ENCODE measurements at regions not wholly inside any gene's neighbourhood (a gene's known extent, or its start where the extent isn't known, plus 50 kb on each side); places are given as distances from the start of the nearest gene placed in this dataset.
"Not testable (repeated sequence)": the region's sequence is repeated elsewhere in the genome, so short reads cannot be mapped to it uniquely, and the experiment has no call there.

GRCh38 chrX:149420566-149420965 lies 84.5 kb downstream of the IDS start:
- H3K4me3 Mint-ChIP-seq; H3K36me3 Mint-ChIP-seq (ENCODE audit: low read depth); H3K4me3 ChIP-seq (ENCODE audit: low read length); H3K27ac ChIP-seq (ENCODE audit: low read depth in 1 of 2, low read length in 2 of 2); H3K9me3 Mint-ChIP-seq; H3K36me3 ChIP-seq (ENCODE audit: insufficient read depth, low read length); H3K4me1 ChIP-seq (ENCODE audit: insufficient read depth, low read length); CTCF ChIA-PET; H3K27me3 ChIP-seq (ENCODE audit: control insufficient read depth in 1 of 2, insufficient read depth in 2 of 2, low read length in 2 of 2); ATAC-seq (ENCODE audit: poor library complexity); H3K27ac Mint-ChIP-seq; H3K27me3 Mint-ChIP-seq; intact Hi-C loops (cut with DNase I, micrococcal nuclease); H3K4me1 Mint-ChIP-seq (ENCODE audit: low read depth); POLR2A ChIA-PET; DNase-seq; H3K9me3 ChIP-seq (ENCODE audit: control insufficient read depth in 1 of 2, insufficient read depth in 1 of 2, low read length in 2 of 2): not testable (repeated sequence)

GRCh38 chrX:149398027-149398426 lies 107.1 kb downstream of the IDS start:
- CTCF ChIA-PET: no interaction called here
- POLR2A ChIA-PET: no interaction called here
- no peaks in the 10 kb centered on the region for H3K4me1 Mint-ChIP-seq (ENCODE audit: low read depth)

GRCh38 chrX:149392921-149393320 lies 112.2 kb downstream of the IDS start:
- Mint-ChIP-seq H3K4me3 (no peak overlapping the region), H3K27me3 (no peaks in the 10 kb centered on the region), H3K4me1 (ENCODE audit: low read depth) (no peaks in the 10 kb centered on the region), H3K36me3 (ENCODE audit: low read depth) (no peaks in the 10 kb centered on the region), H3K27ac (no peak overlapping the region), H3K9me3 (no peaks in the 10 kb centered on the region)
- H3K27me3 ChIP-seq (ENCODE audit: control insufficient read depth in 1 of 2, insufficient read depth in 2 of 2, low read length in 2 of 2): no peaks in the 10 kb centered on the region
- H3K4me1 ChIP-seq (ENCODE audit: insufficient read depth, low read length): no peaks in the 10 kb centered on the region
- H3K9me3 ChIP-seq (ENCODE audit: control insufficient read depth in 1 of 2, insufficient read depth in 1 of 2, low read length in 2 of 2): no peaks in the 10 kb centered on the region
- TF ChIP-seq CTCF (IDR thresholded peaks at IDR 0.05): no peak
- intact Hi-C loops (cut with DNase I, micrococcal nuclease): no loop called here
- DNase-seq: no peak
- H3K36me3 ChIP-seq (ENCODE audit: insufficient read depth, low read length): no peaks in the 10 kb centered on the region
- no peak overlapping the region for H3K4me3 ChIP-seq (ENCODE audit: low read length)
- ATAC-seq (ENCODE audit: poor library complexity): no peak
- CTCF ChIA-PET: no interaction called here
- H3K27ac ChIP-seq (ENCODE audit: low read depth in 1 of 2, low read length in 2 of 2): no peak overlapping the region
- POLR2A ChIA-PET: no interaction called here

More at GRCh38 chrX:149398027-149398426, 107.1 kb downstream of the IDS start:
- H3K9me3 Mint-ChIP-seq: no peaks in the 10 kb centered on the region
- no peaks in the 10 kb centered on the region for H3K36me3 ChIP-seq (ENCODE audit: insufficient read depth, low read length)
- DNase-seq: no peak
- H3K27me3 Mint-ChIP-seq: no peaks in the 10 kb centered on the region
- H3K27me3 ChIP-seq (ENCODE audit: control insufficient read depth in 1 of 2, insufficient read depth in 2 of 2, low read length in 2 of 2): no peaks in the 10 kb centered on the region
- no peaks in the 10 kb centered on the region for H3K9me3 ChIP-seq (ENCODE audit: control insufficient read depth in 1 of 2, insufficient read depth in 1 of 2, low read length in 2 of 2)
- TF ChIP-seq CTCF (IDR thresholded peaks at IDR 0.05): no peak
- no peak overlapping the region for H3K4me3 Mint-ChIP-seq
- ATAC-seq (ENCODE audit: poor library complexity): no peak
- intact Hi-C loops (cut with DNase I, micrococcal nuclease): no loop called here
- no peak overlapping the region for H3K27ac ChIP-seq (ENCODE audit: low read depth in 1 of 2, low read length in 2 of 2)
- H3K36me3 Mint-ChIP-seq (ENCODE audit: low read depth): no peaks in the 10 kb centered on the region
- no peaks in the 10 kb centered on the region for H3K4me1 ChIP-seq (ENCODE audit: insufficient read depth, low read length)
- H3K27ac Mint-ChIP-seq: no peak overlapping the region
- H3K4me3 ChIP-seq (ENCODE audit: low read length): no peak overlapping the region

GRCh38 chrX:149383852-149384251 lies 121.3 kb downstream of the IDS start:
- H3K27me3 Mint-ChIP-seq: peaks cover 4% of the 10 kb centered on the region
- TF ChIP-seq CTCF (IDR thresholded peaks at IDR 0.05): no peak

More at GRCh38 chrX:149383852-149384251, 121.3 kb downstream of the IDS start:
- Mint-ChIP-seq H3K36me3 (ENCODE audit: low read depth) (no peaks in the 10 kb centered on the region), H3K9me3 (no peaks in the 10 kb centered on the region), H3K27ac (no peak overlapping the region), H3K4me3 (no peak overlapping the region), H3K4me1 (ENCODE audit: low read depth) (no peaks in the 10 kb centered on the region)
- Histone ChIP-seq H3K27ac (ENCODE audit: low read depth in 1 of 2, low read length in 2 of 2) (no peak overlapping the region), H3K4me1 (ENCODE audit: insufficient read depth, low read length) (no peaks in the 10 kb centered on the region), H3K9me3 (ENCODE audit: control insufficient read depth in 1 of 2, insufficient read depth in 1 of 2, low read length in 2 of 2) (no peaks in the 10 kb centered on the region), H3K36me3 (ENCODE audit: insufficient read depth, low read length) (no peaks in the 10 kb centered on the region), H3K27me3 (ENCODE audit: control insufficient read depth in 1 of 2, insufficient read depth in 2 of 2, low read length in 2 of 2) (peaks cover 0 to 3% of the 10 kb centered on the region in 2 experiments), H3K4me3 (ENCODE audit: low read length) (no peak overlapping the region)
- CTCF ChIA-PET: no interaction called here
- intact Hi-C loops (cut with DNase I, micrococcal nuclease): no loop called here
- ATAC-seq (ENCODE audit: poor library complexity): no peak
- POLR2A ChIA-PET: no interaction called here
- DNase-seq: no peak
